IgD-negative memory B cell (primary cell): ENCODE measurements at regions not wholly inside any gene's neighbourhood (a gene's known extent, or its start where the extent isn't known, plus 50 kb on each side); places are given as distances from the start of the nearest gene placed in this dataset.

ENCODE experiments used
- H3K27ac Mint-ChIP-seq, 3 donors: one replicate each; pipeline ENCODE4 v1.8.0; 2020 to 2022; ENCODE audit warnings: mild to moderate bottlenecking in 3 of 3, mixed read lengths in 3 of 3, moderate library complexity in 1 of 3
- H3K27me3 Mint-ChIP-seq: one replicate; pipeline ENCODE4 v1.8.0; 2021; ENCODE audit warnings: mixed read lengths
- H3K36me3 Mint-ChIP-seq: one replicate; pipeline ENCODE4 v1.8.0; 2020; ENCODE audit warnings: mild to moderate bottlenecking, mixed read lengths
- H3K4me1 Mint-ChIP-seq, 3 donors: one replicate each; pipeline ENCODE4 v1.8.0; 2020 to 2022; ENCODE audit warnings: mixed read lengths in 3 of 3, mild to moderate bottlenecking in 1 of 3
- H3K4me3 Mint-ChIP-seq, 4 donors: one replicate each; pipeline ENCODE4 v1.8.0; 2020 to 2022; ENCODE audit warnings: mild to moderate bottlenecking in 4 of 4, mixed read lengths in 4 of 4, moderate library complexity in 3 of 4
- H3K9me3 Mint-ChIP-seq, 3 donors: one replicate each; pipeline ENCODE4 v1.8.0; 2020 to 2021; ENCODE audit warnings: mixed read lengths in 3 of 3, mild to moderate bottlenecking in 1 of 3

DNA sequence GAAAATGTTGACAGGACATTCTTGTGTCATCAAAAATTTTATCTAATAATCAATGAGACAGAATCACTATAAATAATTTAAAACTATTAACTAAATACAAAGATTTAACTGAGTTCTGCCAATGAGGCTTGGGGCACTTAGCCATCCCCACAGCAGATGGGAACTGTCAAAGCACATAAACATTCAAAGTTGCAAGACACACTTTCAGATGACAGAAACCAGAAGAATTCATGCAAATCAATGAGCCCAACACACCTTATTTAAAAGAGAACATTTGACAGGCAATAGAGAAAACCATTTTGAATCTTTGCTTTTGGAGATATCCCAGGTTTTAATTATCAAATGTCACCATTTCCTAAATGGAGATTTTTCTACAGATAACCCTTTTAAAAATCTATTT is 566.2 kb downstream of the IRS1 start:
- Mint-ChIP-seq H3K27me3 (peaks cover 2% of the 10 kb centered on the region), H3K4me1 (no peaks in the 10 kb centered on the region), H3K9me3 (no peaks in the 10 kb centered on the region), H3K27ac (no peak overlapping the region), H3K4me3 (no peak overlapping the region), H3K36me3 (no peaks in the 10 kb centered on the region)

DNA sequence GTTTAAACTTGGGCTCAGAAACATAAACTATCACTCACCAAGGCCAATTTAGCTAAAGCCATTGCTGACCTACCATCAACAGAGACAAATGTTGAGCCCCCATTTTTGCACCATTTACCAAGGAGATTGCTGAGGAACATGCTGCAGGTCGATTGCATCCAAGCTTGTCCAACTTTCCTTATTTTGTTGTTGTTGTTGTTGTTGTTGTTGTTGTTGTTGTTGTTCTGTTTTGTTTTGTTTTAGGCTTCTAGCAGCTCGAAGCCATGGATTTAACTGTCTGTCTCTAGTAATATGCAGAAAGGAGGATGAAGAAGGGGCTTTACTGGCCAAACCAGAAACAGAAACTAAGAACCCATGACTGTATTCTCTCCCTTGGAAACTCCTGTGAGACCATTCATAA is 571.5 kb downstream of the IRS1 start:
- H3K36me3 Mint-ChIP-seq = no peaks in the 10 kb centered on the region
- no peaks in the 10 kb centered on the region for H3K27me3 Mint-ChIP-seq
- no peaks in the 10 kb centered on the region for H3K4me1 Mint-ChIP-seq
- H3K9me3 Mint-ChIP-seq = peaks cover 0 to 2% (median 0%) of the 10 kb centered on the region in 3 donors
- no peak overlapping the region for H3K27ac Mint-ChIP-seq
- H3K4me3 Mint-ChIP-seq = no peak overlapping the region

DNA sequence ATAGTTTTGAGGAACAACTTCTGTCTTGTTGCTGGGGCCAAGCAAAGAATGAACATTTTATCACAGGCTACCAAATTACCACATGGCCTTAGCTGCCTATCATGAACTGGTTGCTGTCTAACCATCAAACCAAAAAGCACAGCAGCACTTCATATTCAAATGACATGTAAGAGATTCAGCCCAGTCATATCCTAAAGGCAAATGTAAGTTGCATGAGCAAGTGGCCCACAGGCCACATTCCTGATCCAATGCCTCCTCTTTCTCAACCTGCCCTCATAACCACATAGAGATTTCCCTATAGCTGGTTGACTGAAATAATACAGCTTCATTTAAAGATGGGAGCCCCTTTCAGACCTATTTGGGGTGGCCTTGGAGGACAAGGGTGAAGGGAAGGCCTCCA is 572.3 kb downstream of the IRS1 start:
- Mint-ChIP-seq H3K4me3 (no peak overlapping the region), H3K27ac (no peak overlapping the region), H3K9me3 (peaks cover 0 to 2% (median 0%) of the 10 kb centered on the region in 3 donors), H3K27me3 (no peaks in the 10 kb centered on the region), H3K4me1 (no peaks in the 10 kb centered on the region), H3K36me3 (no peaks in the 10 kb centered on the region)

- no peak overlapping the region for H3K4me3 Mint-ChIP-seq
- H3K27ac Mint-ChIP-seq = no peak overlapping the region
- H3K36me3 Mint-ChIP-seq = no peaks in the 10 kb centered on the region
- H3K9me3 Mint-ChIP-seq = peaks cover 0 to 2% (median 0%) of the 10 kb centered on the region in 3 donors
- H3K4me1 Mint-ChIP-seq = no peaks in the 10 kb centered on the region
- peaks cover 1% of the 10 kb centered on the region for H3K27me3 Mint-ChIP-seq
Observed at GRCh38 chr2:226223704-226224103, 575.9 kb downstream of the IRS1 start.

GRCh38 chr2:226220511-226220910 is 579.1 kb downstream of the IRS1 start:
- Mint-ChIP-seq H3K36me3 (no peaks in the 10 kb centered on the region), H3K4me1 (peaks cover 0 to 2% (median 0%) of the 10 kb centered on the region in 3 donors), H3K27me3 (peaks cover 1% of the 10 kb centered on the region), H3K9me3 (no peaks in the 10 kb centered on the region), H3K27ac (no peak overlapping the region), H3K4me3 (no peak overlapping the region)

- Mint-ChIP-seq H3K27me3 (peaks cover 1% of the 10 kb centered on the region), H3K9me3 (no peaks in the 10 kb centered on the region), H3K36me3 (no peaks in the 10 kb centered on the region), H3K4me1 (peaks cover 0 to 2% (median 0%) of the 10 kb centered on the region in 3 donors), H3K27ac (no peak overlapping the region), H3K4me3 (no peak overlapping the region)
Observed at GRCh38 chr2:226217191-226217590, 582.4 kb downstream of the IRS1 start.

DNA sequence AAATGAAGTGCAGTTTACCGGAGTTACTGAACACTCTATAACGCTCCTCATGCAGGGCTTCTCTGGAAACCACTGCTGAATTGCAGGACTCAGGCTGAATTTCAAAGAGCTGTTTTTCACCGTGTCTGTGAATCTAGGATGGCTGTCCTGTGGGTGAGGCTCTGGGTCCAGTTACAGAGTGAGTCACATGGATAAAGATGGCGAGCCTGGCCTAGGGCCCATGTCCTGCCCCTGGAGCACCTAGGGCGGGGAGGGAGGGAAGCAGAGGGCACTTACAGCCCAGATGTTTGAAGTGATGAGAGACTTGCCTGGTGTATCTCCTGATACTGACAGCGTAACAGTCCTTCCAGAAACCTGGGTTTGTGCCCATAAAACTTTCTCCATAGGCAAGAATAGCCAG is 583.0 kb downstream of the IRS1 start:
- Mint-ChIP-seq H3K27me3 (peaks cover 1% of the 10 kb centered on the region), H3K4me3 (no peak overlapping the region), H3K9me3 (no peaks in the 10 kb centered on the region), H3K36me3 (no peaks in the 10 kb centered on the region), H3K27ac (no peak overlapping the region), H3K4me1 (peaks cover 0 to 2% (median 0%) of the 10 kb centered on the region in 3 donors)

DNA sequence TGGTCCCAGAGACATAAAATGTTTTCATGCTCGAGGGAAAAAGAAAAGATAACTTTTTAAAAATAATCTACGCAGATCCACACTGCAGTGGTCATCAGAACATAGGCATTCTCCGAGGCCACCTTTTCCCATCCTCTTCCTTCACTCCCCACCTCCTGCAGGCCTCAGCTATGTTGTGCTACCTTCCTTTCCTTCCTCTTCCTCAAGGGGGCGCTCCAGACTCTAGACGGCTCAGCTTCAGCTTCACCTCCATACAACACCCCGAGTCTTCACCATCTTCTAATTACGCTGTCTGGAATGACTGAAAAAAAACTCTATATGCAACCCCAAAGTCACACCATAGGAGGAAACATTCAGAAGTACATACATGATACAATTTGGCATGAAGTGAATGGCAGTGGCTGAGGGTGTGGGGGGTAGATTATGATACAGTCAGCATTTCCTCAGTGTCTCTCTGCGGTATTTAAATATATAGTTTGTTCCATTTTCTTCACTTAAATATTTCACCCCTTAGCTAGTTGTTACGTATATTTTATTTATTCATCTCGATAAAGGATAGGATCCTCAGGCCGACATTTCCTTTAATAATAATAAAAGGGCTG is 583.6 kb downstream of the IRS1 start:
- Mint-ChIP-seq H3K27ac (no peak overlapping the region), H3K4me1 (peaks cover 0 to 2% (median 0%) of the 10 kb centered on the region in 3 donors), H3K9me3 (no peaks in the 10 kb centered on the region), H3K27me3 (peaks cover 1% of the 10 kb centered on the region), H3K4me3 (no peak overlapping the region), H3K36me3 (no peaks in the 10 kb centered on the region)

DNA sequence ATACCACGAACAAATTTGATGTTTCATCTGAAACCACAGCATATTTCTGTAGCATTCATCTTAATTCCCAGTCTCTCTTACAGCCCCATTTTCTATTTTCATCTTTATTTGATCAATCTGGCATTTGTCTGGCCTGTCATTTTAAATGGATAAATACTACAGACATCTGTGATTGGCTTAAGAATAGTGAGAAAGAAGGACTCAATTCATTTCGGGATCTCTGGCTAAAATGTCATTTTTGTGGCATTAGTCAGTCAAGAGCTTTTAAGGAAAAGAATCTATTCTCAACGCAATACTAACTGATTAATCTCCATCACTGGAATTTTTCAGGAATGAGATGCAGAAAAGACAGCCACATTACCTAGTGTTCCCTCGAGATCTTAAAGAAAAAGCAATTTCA is 585.9 kb downstream of the IRS1 start:
- H3K36me3 Mint-ChIP-seq = no peaks in the 10 kb centered on the region
- no peak overlapping the region for H3K27ac Mint-ChIP-seq
- no peaks in the 10 kb centered on the region for H3K27me3 Mint-ChIP-seq
- no peak overlapping the region for H3K4me3 Mint-ChIP-seq
- peaks cover 0 to 2% (median 0%) of the 10 kb centered on the region in 3 donors for H3K4me1 Mint-ChIP-seq
- no peaks in the 10 kb centered on the region for H3K9me3 Mint-ChIP-seq

GRCh38 chr2:226211439-226211838 is 588.2 kb downstream of the IRS1 start:
- H3K9me3 Mint-ChIP-seq = peaks cover 0 to 1% (median 0%) of the 10 kb centered on the region in 3 donors

DNA sequence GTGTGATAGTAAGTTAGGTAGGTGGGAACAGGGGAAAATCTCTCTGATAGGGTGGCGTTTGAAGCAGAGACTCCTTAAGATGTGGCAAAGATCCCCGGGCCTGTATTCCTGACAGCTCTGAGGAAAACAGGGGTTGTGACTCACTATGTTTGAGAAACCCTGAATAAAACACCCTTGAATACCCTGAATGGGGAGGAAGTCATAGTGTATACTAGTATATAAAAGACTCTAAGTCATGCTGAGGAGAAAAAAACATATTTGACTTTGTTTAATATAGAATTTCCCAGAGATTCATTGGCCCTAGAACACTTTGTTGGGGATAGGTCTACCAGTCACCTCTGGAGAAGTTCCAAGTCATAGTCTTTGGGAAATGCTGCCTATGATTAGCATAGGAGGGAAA is 590.9 kb downstream of the IRS1 start:
- Mint-ChIP-seq H3K9me3 (peaks cover 0 to 1% (median 0%) of the 10 kb centered on the region in 3 donors), H3K4me3 (no peak overlapping the region), H3K27me3 (no peaks in the 10 kb centered on the region), H3K27ac (no peak overlapping the region), H3K4me1 (no peaks in the 10 kb centered on the region), H3K36me3 (no peaks in the 10 kb centered on the region)

More at GRCh38 chr2:226211439-226211838, 588.2 kb downstream of the IRS1 start:
- H3K27me3 Mint-ChIP-seq = no peaks in the 10 kb centered on the region
- no peaks in the 10 kb centered on the region for H3K36me3 Mint-ChIP-seq
- H3K4me3 Mint-ChIP-seq = no peak overlapping the region
- H3K27ac Mint-ChIP-seq = no peak overlapping the region
- peaks cover 0 to 2% (median 0%) of the 10 kb centered on the region in 3 donors for H3K4me1 Mint-ChIP-seq

DNA sequence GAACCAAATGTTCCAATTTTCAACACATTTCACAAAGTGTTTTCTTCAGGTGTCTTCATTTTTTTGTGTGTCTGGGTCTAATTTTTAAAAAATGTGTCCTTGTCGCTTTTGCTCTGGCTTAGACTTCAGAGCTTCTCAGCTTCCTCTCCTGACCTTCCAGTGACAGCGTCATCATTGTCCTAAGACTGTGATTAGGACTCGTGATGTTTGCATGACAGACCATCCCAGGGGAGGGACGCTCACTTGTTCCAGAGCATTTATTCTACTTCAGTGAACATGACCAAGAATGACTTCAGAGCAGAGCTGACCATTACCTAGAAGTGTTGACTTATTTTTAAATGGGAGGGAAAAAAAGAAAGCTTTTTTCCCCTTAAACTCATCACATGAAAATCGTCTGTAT is 591.9 kb downstream of the IRS1 start:
- H3K36me3 Mint-ChIP-seq = no peaks in the 10 kb centered on the region
- H3K4me3 Mint-ChIP-seq = no peak overlapping the region
- H3K27me3 Mint-ChIP-seq = no peaks in the 10 kb centered on the region
- peaks cover 0 to 1% (median 0%) of the 10 kb centered on the region in 3 donors for H3K9me3 Mint-ChIP-seq
- no peaks in the 10 kb centered on the region for H3K4me1 Mint-ChIP-seq
- H3K27ac Mint-ChIP-seq = no peak overlapping the region

DNA sequence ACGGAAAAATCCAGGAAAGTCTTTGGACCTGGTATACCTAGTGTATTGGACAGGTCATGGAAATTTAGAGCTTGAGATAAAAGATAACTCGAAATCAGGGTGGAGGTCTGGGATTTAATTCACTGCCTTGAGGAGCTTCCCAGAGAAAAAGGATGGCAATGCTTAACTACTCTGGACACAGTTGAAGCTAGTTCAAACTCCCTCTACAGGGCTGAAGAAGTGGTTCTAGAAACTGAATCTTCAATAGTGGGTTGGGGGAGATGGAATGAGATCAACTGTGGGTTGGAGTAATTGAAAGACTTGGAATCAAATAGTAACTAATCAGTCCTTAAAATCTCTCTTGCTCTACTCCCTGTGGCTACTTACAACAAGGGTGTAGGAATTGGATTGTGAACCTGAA is 600.1 kb downstream of the IRS1 start:
- H3K27me3 Mint-ChIP-seq = no peaks in the 10 kb centered on the region
- no peak overlapping the region for H3K4me3 Mint-ChIP-seq

GRCh38 chr2:226198956-226199355 is 600.7 kb downstream of the IRS1 start:
- no peaks in the 10 kb centered on the region for H3K9me3 Mint-ChIP-seq
- H3K4me3 Mint-ChIP-seq = no peak overlapping the region
- no peaks in the 10 kb centered on the region for H3K36me3 Mint-ChIP-seq
- H3K4me1 Mint-ChIP-seq = no peaks in the 10 kb centered on the region
- H3K27me3 Mint-ChIP-seq = no peaks in the 10 kb centered on the region
- no peak overlapping the region for H3K27ac Mint-ChIP-seq

More for the DNA sequence above, 600.1 kb downstream of the IRS1 start:
- H3K9me3 Mint-ChIP-seq = no peaks in the 10 kb centered on the region
- no peak overlapping the region for H3K27ac Mint-ChIP-seq
- H3K36me3 Mint-ChIP-seq = no peaks in the 10 kb centered on the region
- H3K4me1 Mint-ChIP-seq = no peaks in the 10 kb centered on the region

- Mint-ChIP-seq H3K4me1 (no peaks in the 10 kb centered on the region), H3K9me3 (no peaks in the 10 kb centered on the region), H3K27me3 (no peaks in the 10 kb centered on the region), H3K36me3 (no peaks in the 10 kb centered on the region), H3K4me3 (no peak overlapping the region), H3K27ac (no peak overlapping the region)
Observed at GRCh38 chr2:226190479-226191252, 609.0 kb downstream of the IRS1 start.

- Mint-ChIP-seq H3K4me3 (no peak overlapping the region), H3K9me3 (no peaks in the 10 kb centered on the region), H3K27ac (no peak overlapping the region), H3K36me3 (no peaks in the 10 kb centered on the region), H3K4me1 (no peaks in the 10 kb centered on the region), H3K27me3 (no peaks in the 10 kb centered on the region)
Observed at GRCh38 chr2:226189061-226189460, 610.6 kb downstream of the IRS1 start.
